ENCODE measurements at regions not wholly inside any gene's neighbourhood (a gene's known extent, or its start where the extent isn't known, plus 50 kb on each side); places are given as distances from the start of the nearest gene placed in this dataset.

- no peak overlapping the region for H3K4me3 ChIP-seq (ENCODE audit: low read length)
- H3K4me2 ChIP-seq (ENCODE audit: low read depth, low read length) = no peak overlapping the region
- H3K9me2 ChIP-seq (replicated peaks; ENCODE audit: insufficient read depth, low read length) = no peaks in the 10 kb centered on the region
- no peak overlapping the region for H3K9ac ChIP-seq (ENCODE audit: low read length)
- no peak overlapping the region for H2AFZ ChIP-seq (ENCODE audit: low read length)
- H3F3A ChIP-seq (ENCODE audit: insufficient read depth, low read length) = no peaks in the 10 kb centered on the region
- no peak for TF ChIP-seq EZH2phosphoT487 (IDR thresholded peaks at IDR 0.05; ENCODE audit: low read length)
- TF ChIP-seq EZH2 (optimal IDR thresholded peaks at IDR 0.05; ENCODE audit: low read depth, low read length) = no peak
- no peak for TF ChIP-seq CTCF (IDR thresholded peaks at IDR 0.05; ENCODE audit: low read length)
- no peak for DNase-seq
- H3K36me3 ChIP-seq (replicated peaks; ENCODE audit: insufficient read depth, low read length) = no peaks in the 10 kb centered on the region
- no peaks in the 10 kb centered on the region for H3K4me1 ChIP-seq (ENCODE audit: low read length)
- H4K20me1 ChIP-seq (ENCODE audit: insufficient read depth, low read length) = no peaks in the 10 kb centered on the region
- no peaks in the 10 kb centered on the region for H3K9me3 ChIP-seq (replicated peaks; ENCODE audit: insufficient read depth, low read length)
- no peaks in the 10 kb centered on the region for H3K27me3 ChIP-seq (replicated peaks; ENCODE audit: insufficient read depth, low read length)
- no peak overlapping the region for H3K27ac ChIP-seq (ENCODE audit: low read length)
- H3K79me2 ChIP-seq (ENCODE audit: low read length) = no peaks in the 10 kb centered on the region
These were observed 450.1 kb upstream of the LRATD1 start for GRCh38 chr2:14182227-14182946.

GRCh38 chr2:14185906-14186305 lies 446.6 kb upstream of the LRATD1 start:
- no peak overlapping the region for H3K9ac ChIP-seq (ENCODE audit: low read length)
- no peak overlapping the region for H3K4me3 ChIP-seq (ENCODE audit: low read length)
- H3K4me1 ChIP-seq (ENCODE audit: low read length) = no peaks in the 10 kb centered on the region
- no peaks in the 10 kb centered on the region for H4K20me1 ChIP-seq (ENCODE audit: insufficient read depth, low read length)
- H3K9me3 ChIP-seq (replicated peaks; ENCODE audit: insufficient read depth, low read length) = no peaks in the 10 kb centered on the region
- no peaks in the 10 kb centered on the region for H3K9me2 ChIP-seq (replicated peaks; ENCODE audit: insufficient read depth, low read length)
- H2AFZ ChIP-seq (ENCODE audit: low read length) = no peak overlapping the region
- H3K79me2 ChIP-seq (ENCODE audit: low read length) = no peaks in the 10 kb centered on the region
- no peaks in the 10 kb centered on the region for H3K36me3 ChIP-seq (replicated peaks; ENCODE audit: insufficient read depth, low read length)
- TF ChIP-seq EZH2 (optimal IDR thresholded peaks at IDR 0.05; ENCODE audit: low read depth, low read length) (no peak), EZH2phosphoT487 (IDR thresholded peaks at IDR 0.05; ENCODE audit: low read length) (no peak), CTCF (IDR thresholded peaks at IDR 0.05; ENCODE audit: low read length) (no peak)
- no peak overlapping the region for H3K27ac ChIP-seq (ENCODE audit: low read length)
- H3F3A ChIP-seq (ENCODE audit: insufficient read depth, low read length) = no peaks in the 10 kb centered on the region
- H3K27me3 ChIP-seq (replicated peaks; ENCODE audit: insufficient read depth, low read length) = no peaks in the 10 kb centered on the region
- no peak overlapping the region for H3K4me2 ChIP-seq (ENCODE audit: low read depth, low read length)
- DNase-seq = no peak

GRCh38 chr2:14188446-14188845 lies 444.1 kb upstream of the LRATD1 start:
- DNase-seq = no peak
- Histone ChIP-seq H3K9me2 (replicated peaks; ENCODE audit: insufficient read depth, low read length) (no peaks in the 10 kb centered on the region), H3K79me2 (ENCODE audit: low read length) (no peaks in the 10 kb centered on the region), H3K9me3 (replicated peaks; ENCODE audit: insufficient read depth, low read length) (no peaks in the 10 kb centered on the region), H2AFZ (ENCODE audit: low read length) (no peak overlapping the region), H4K20me1 (ENCODE audit: insufficient read depth, low read length) (no peaks in the 10 kb centered on the region), H3K27me3 (replicated peaks; ENCODE audit: insufficient read depth, low read length) (no peaks in the 10 kb centered on the region), H3F3A (ENCODE audit: insufficient read depth, low read length) (no peaks in the 10 kb centered on the region), H3K9ac (ENCODE audit: low read length) (no peak overlapping the region), H3K27ac (ENCODE audit: low read length) (no peak overlapping the region), H3K4me3 (ENCODE audit: low read length) (no peak overlapping the region), H3K36me3 (replicated peaks; ENCODE audit: insufficient read depth, low read length) (no peaks in the 10 kb centered on the region), H3K4me2 (ENCODE audit: low read depth, low read length) (no peak overlapping the region), H3K4me1 (ENCODE audit: low read length) (no peaks in the 10 kb centered on the region)
- TF ChIP-seq EZH2 (optimal IDR thresholded peaks at IDR 0.05; ENCODE audit: low read depth, low read length) (no peak), EZH2phosphoT487 (IDR thresholded peaks at IDR 0.05; ENCODE audit: low read length) (no peak), CTCF (IDR thresholded peaks at IDR 0.05; ENCODE audit: low read length) (no peak)
